ENCODE measurements at regions not wholly inside any gene's neighbourhood (a gene's known extent, or its start where the extent isn't known, plus 50 kb on each side); places are given as distances from the start of the nearest gene placed in this dataset.

DNA sequence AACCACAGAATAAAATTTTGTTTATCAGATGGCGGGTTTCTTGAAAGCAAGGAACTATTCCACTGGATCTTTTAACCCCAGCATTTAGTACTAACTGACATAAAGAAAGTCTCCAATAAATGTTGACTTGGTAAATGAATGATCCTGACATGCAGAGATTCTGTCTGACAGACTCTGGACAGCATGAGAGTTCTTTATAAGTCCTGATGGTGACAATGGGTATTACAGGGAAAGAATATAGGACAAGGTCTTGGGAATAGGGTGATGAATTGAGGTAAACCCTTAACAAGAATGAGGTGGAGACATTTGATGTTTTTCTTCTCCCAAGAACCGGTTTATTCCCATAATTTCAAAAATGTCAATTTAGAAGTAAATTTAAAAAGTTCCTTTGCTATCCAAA is 453.9 kb downstream of the TUSC1 start:
- TF ChIP-seq, protein P1, sequence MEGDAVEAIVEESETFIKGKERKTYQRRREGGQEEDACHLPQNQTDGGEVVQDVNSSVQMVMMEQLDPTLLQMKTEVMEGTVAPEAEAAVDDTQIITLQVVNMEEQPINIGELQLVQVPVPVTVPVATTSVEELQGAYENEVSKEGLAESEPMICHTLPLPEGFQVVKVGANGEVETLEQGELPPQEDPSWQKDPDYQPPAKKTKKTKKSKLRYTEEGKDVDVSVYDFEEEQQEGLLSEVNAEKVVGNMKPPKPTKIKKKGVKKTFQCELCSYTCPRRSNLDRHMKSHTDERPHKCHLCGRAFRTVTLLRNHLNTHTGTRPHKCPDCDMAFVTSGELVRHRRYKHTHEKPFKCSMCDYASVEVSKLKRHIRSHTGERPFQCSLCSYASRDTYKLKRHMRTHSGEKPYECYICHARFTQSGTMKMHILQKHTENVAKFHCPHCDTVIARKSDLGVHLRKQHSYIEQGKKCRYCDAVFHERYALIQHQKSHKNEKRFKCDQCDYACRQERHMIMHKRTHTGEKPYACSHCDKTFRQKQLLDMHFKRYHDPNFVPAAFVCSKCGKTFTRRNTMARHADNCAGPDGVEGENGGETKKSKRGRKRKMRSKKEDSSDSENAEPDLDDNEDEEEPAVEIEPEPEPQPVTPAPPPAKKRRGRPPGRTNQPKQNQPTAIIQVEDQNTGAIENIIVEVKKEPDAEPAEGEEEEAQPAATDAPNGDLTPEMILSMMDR (IDR thresholded peaks at IDR 0.05 in 4 of 5, conservative IDR thresholded peaks at IDR 0.05 in 1 of 5) = no peak
- TF ChIP-seq POLR2A (IDR thresholded peaks at IDR 0.05) = no peak

All from gastrocnemius medialis (tissue), 4 donors.